ENCODE measurements at regions not wholly inside any gene's neighbourhood (a gene's known extent, or its start where the extent isn't known, plus 50 kb on each side); places are given as distances from the start of the nearest gene placed in this dataset.

- no peak for DNase-seq
- Mint-ChIP-seq H3K27ac (no peak overlapping the region), H3K4me1 (peaks cover 8% of the 10 kb centered on the region), H3K4me3 (no peak overlapping the region), H3K27me3 (ENCODE audit: low read depth in 3 of 3) (peaks cover 42 to 60% (median 48%) of the 10 kb centered on the region in 3 donors), H3K36me3 (peaks cover 0 to 3% of the 10 kb centered on the region in 2 donors), H3K9me3 (peaks cover 0 to 6% (median 3%) of the 10 kb centered on the region in 7 donors)
- Histone ChIP-seq H3K9ac (ENCODE audit: insufficient read depth, low read length, poor library complexity, severe bottlenecking) (no peak overlapping the region), H3K27ac (ENCODE audit: low read depth in 1 of 2, low read length in 2 of 2) (no peak overlapping the region), H3K4me3 (replicated peaks in 1 of 3; ENCODE audit: low read depth in 2 of 3, low read length in 3 of 3) (no peak overlapping the region), H4K20me1 (ENCODE audit: insufficient read depth, low read length) (no peaks in the 10 kb centered on the region), H2AFZ (ENCODE audit: insufficient read depth, low read depth, low read length, poor library complexity, severe bottlenecking) (no peak overlapping the region), H3K4me1 (ENCODE audit: control insufficient read depth in 1 of 2, insufficient read depth in 2 of 2, low read length in 2 of 2) (no peaks in the 10 kb centered on the region), H3K9me3 (replicated peaks in 1 of 2; ENCODE audit: control insufficient read depth in 1 of 2, insufficient read depth in 1 of 2, low read length in 2 of 2) (peaks cover 0 to 14% of the 10 kb centered on the region in 2 donors), H3K36me3 (replicated peaks in 1 of 2; ENCODE audit: control insufficient read depth in 1 of 2, insufficient read depth in 2 of 2, low read length in 2 of 2) (no peaks in the 10 kb centered on the region), H3K79me2 (ENCODE audit: insufficient read depth, low read length) (no peaks in the 10 kb centered on the region), H3K27me3 (ENCODE audit: control insufficient read depth in 2 of 2, insufficient read depth in 2 of 2, low read length in 2 of 2) (peaks cover 43 to 47% of the 10 kb centered on the region in 2 donors), H3K4me2 (replicated peaks; ENCODE audit: extremely low read depth, low read length, poor library complexity, severe bottlenecking) (no peak overlapping the region)
- intact Hi-C loops (cut with micrococcal nuclease): no loop called here
- 100% methylated on average over 2 of the region's 2 CpGs for WGBS (ENCODE audit: insufficient coverage)
- TF ChIP-seq CTCF (IDR thresholded peaks at IDR 0.05): no peak
These were observed 169.9 kb upstream of the CACNA1E start for GRCh38 chr1:181313466-181313865.

GRCh38 chr1:181314010-181314409 lies 169.3 kb upstream of the CACNA1E start:
- intact Hi-C loops (cut with micrococcal nuclease): no loop called here
- peaks cover 0 to 3% of the 10 kb centered on the region in 2 donors for H3K36me3 Mint-ChIP-seq
- H3K4me2 ChIP-seq (replicated peaks; ENCODE audit: extremely low read depth, low read length, poor library complexity, severe bottlenecking): no peak overlapping the region
- H3K9me3 Mint-ChIP-seq: peaks cover 0 to 9% (median 4%) of the 10 kb centered on the region in 7 donors
- H2AFZ ChIP-seq (ENCODE audit: insufficient read depth, low read depth, low read length, poor library complexity, severe bottlenecking): no peak overlapping the region
- no peaks in the 10 kb centered on the region for H3K4me1 ChIP-seq (ENCODE audit: control insufficient read depth in 1 of 2, insufficient read depth in 2 of 2, low read length in 2 of 2)
- peaks cover 47 to 61% (median 52%) of the 10 kb centered on the region in 3 donors for H3K27me3 Mint-ChIP-seq (ENCODE audit: low read depth in 3 of 3)
- H3K4me3 Mint-ChIP-seq: no peak overlapping the region
- WGBS (ENCODE audit: insufficient coverage): 71% methylated on average over 1 of the region's 3 CpGs
- H3K27me3 ChIP-seq (ENCODE audit: control insufficient read depth in 2 of 2, insufficient read depth in 2 of 2, low read length in 2 of 2): peaks cover 48 to 53% of the 10 kb centered on the region in 2 donors
- H3K27ac ChIP-seq (ENCODE audit: low read depth in 1 of 2, low read length in 2 of 2): no peak overlapping the region
- H3K4me1 Mint-ChIP-seq: peaks cover 12% of the 10 kb centered on the region
- no peak for DNase-seq
- H3K4me3 ChIP-seq (replicated peaks in 1 of 3; ENCODE audit: low read depth in 2 of 3, low read length in 3 of 3): no peak overlapping the region
- H3K79me2 ChIP-seq (ENCODE audit: insufficient read depth, low read length): no peaks in the 10 kb centered on the region
- TF ChIP-seq CTCF (IDR thresholded peaks at IDR 0.05): no peak
- no peaks in the 10 kb centered on the region for H3K36me3 ChIP-seq (replicated peaks in 1 of 2; ENCODE audit: control insufficient read depth in 1 of 2, insufficient read depth in 2 of 2, low read length in 2 of 2)
- H3K27ac Mint-ChIP-seq: no peak overlapping the region
- H3K9ac ChIP-seq (ENCODE audit: insufficient read depth, low read length, poor library complexity, severe bottlenecking): no peak overlapping the region
- H4K20me1 ChIP-seq (ENCODE audit: insufficient read depth, low read length): no peaks in the 10 kb centered on the region
- H3K9me3 ChIP-seq (replicated peaks in 1 of 2; ENCODE audit: control insufficient read depth in 1 of 2, insufficient read depth in 1 of 2, low read length in 2 of 2): peaks cover 0 to 19% of the 10 kb centered on the region in 2 donors

All from CD14-positive monocyte (primary cell).